GM18508 (cell line): ENCODE measurements at regions not wholly inside any gene's neighbourhood (a gene's known extent, or its start where the extent isn't known, plus 50 kb on each side); places are given as distances from the start of the nearest gene placed in this dataset.
"Not testable (repeated sequence)": the region's sequence is repeated elsewhere in the genome, so short reads cannot be mapped to it uniquely, and the experiment has no call there.

Experiments
- ATAC-seq: cut with Tn5 transposase; IDR thresholded peaks from one replicate; pipeline ENCODE4 v1.9.1; 2021; ENCODE audit warnings: moderate number of reproducible peaks; ENCODE audit not compliant: insufficient read depth, unreplicated experiment

DNA sequence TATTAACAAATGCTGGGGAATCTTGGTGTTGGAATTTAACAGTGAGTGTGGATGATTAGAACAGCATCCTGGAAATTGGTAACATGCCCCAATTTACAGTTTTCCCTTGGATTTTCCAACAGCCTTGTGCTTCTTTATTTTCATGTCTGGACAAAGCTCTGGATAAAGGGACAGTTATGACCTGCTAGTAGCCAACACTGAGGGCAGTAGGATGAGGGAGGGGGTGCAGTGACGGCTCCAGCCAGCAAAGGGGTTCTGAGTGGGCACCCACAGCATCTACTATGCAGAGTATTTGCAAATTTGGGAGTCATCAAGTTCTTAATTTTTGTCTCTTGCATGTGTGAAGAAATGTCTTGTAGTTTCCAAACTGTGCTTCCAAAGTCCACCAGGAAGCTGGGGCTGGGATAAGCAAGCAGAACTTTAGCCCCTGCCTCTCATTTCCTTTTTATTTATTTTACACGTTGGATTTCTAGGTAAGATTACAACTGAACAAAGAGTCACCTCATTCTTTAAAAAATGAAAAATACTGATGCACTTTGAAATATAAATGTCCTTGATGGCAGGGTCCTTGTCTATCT, 63.0 kb upstream of the SELENOP start:
- ATAC-seq: no peak

GRCh38 chr5:42872865-42873264, 61.2 kb upstream of the SELENOP start:
- ATAC-seq: no peak

GRCh38 chr5:42870882-42871418, 59.3 kb upstream of the SELENOP start:
- no peak for ATAC-seq

DNA sequence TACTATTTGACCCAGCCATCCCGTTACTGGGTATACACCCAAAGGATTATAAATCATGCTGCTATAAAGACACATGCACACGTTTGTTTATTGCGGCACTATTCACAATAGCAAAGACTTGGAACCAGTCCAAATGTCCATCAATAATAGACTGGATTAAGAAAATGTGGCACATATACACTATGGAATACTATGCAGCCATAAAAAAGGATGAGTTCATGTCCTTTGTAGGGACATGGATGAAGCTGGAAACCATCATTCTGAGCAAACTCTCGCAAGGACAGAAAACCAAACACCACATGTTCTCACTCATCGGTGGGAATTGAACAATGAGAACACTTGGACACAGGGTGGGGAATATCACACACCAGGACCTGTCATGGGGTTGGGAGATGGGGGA, 56.7 kb upstream of the SELENOP start:
- ATAC-seq: not testable (repeated sequence)

- not testable (repeated sequence) for ATAC-seq
Observed at GRCh38 chr5:42864749-42865148, 53.1 kb upstream of the SELENOP start.
